ENCODE measurements at regions not wholly inside any gene's neighbourhood (a gene's known extent, or its start where the extent isn't known, plus 50 kb on each side); places are given as distances from the start of the nearest gene placed in this dataset.
A peak's percentile ranks its signal among the peaks of the same experiment; 100 is the strongest.

DNA sequence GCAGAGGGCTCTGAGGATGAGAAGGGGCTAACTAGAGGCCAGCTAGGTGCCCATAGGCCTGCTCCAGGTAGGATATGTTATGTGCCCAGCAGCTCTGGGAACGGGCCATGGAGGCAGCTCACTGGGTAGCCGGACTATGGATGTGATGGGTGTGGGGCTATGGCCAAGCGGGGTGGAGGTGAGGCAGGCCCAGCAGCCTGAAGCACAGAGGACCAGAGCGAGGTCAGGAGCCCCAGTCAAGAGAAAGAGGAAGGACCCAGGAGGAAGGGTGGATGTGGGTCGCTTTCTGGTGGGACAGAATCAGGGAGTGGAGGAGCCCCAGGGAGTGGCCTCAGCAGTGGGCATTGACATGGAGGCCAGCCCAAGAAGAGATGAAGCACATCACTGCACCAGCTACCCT lies 117.9 kb upstream of the MLN start:
- DNase-seq: no peak

DNA sequence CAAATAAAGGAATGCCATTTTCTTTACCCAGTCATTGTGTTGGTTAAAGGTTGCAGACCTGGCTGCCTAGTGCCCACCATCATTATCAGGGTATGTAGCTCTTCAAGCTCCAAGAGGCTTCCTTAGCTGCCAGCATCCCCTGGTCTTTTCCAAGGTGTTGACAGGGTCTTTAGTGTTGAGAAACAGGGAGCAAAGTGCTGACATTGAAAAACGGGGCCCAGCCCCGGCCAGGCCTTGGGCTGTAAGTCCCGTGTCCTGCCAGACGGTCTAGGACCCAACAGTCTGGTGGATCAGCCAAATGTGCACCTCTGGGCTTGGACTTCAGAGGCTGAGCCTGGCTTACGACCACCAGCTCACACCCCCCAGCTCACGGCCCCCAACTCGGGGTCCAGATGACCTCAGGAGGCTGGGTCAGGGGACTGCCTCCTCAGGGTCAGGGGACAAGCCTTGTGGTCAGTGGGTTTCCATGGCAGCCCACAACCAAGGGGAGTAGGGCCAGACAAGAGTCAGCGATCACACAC lies 114.4 kb upstream of the MLN start:
- DNase-seq: no peak

DNA sequence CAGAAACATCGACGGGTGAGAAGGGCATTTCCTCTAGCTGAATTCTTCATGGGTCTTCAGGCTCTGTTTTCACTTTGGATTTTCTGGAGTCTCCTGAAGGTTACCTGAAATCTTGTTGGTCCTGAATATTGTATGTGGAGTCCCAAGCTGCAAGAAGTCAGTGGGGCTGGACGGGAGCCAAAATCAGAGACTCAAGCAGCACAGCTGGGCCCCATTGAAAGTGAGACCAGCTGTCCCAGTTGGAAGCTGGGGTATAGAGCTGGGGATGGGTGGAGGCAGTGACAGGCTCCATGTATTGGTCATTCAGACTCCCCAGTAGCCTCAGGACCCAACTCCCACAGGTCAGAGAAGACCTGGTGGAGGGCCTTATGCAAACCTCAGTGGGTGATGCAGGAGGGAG lies 111.3 kb upstream of the MLN start:
- no peak for DNase-seq

DNA sequence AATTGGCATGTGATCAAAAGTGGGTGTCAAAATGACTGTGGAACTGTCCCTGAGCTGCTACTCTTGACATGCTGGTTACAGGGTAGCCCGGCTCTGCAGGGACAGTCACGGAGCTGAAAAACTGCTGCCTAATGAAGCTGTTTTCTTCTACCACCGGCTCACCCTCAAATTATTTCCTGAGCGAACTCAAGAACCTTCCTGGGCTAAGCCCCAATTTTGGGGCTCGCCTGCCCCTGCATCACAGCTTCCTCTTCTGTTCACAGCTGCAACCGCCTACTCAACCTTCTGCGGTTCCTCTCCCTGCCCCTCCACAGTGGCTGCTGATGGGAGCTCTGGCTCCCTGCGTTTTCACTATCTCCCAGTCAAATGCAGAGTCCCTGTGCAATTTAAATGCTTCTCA lies 110.8 kb upstream of the MLN start:
- DNase-seq: peak; percentile 21 to 22

DNA sequence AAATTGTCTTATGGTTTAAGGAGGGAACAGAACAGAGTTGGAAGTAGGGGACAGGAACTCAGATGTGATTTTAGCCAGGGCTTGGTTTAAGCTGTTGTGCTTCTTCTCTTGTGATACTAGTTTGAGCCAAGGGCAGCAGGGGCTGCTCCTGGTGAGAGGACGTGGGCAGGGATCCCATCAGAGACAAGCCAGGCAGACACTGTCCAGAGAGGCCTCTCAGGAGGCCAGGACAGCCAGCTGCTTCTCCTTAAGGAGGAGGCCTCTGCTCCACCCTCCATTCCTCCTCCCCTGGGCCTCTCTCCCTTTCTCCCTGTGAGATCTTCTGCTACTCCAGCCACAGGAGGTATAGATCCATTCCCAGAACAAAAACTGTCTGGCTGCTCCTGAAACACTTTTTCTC lies 108.4 kb upstream of the MLN start:
- DNase-seq: no peak

DNA sequence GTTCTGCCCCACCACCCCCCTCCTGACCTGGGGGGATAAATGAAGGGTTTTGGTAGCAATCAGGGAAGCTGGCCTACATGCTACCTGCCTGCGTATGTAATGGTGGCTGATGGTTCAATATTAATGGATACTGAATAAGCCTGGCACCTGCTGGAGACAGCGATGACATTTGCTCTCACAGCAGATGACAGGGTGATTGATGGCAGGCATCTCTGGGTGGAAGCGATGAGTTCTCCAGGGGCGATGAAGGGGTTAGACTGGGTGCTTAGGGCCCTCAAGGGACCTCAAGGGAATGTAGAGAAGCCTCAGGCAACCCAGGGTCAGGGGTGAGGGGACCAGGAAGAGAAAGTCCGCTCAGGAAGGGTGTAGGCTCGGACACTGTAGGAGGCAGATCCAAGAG lies 107.7 kb upstream of the MLN start:
- DNase-seq: no peak

DNA sequence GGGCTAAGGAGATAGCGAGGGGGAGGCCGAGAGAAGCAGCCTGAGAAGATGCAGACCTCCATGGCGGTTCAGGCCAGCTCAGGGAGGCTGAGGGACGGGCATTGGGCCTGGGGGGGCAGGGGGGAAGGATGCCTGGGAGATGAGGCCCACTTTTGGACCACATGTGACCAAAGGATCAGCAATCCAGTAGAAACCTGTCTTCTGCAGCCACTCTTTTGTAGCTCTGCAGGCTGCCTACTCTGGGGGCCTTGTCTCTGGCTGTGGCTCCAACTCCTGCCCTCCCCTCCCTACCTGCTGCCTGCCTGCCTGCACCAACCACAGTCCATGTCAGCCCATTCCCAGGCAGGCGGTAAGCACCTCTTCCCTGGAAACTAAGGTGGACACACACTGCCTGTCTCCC lies 106.8 kb upstream of the MLN start:
- DNase-seq: no peak

DNA sequence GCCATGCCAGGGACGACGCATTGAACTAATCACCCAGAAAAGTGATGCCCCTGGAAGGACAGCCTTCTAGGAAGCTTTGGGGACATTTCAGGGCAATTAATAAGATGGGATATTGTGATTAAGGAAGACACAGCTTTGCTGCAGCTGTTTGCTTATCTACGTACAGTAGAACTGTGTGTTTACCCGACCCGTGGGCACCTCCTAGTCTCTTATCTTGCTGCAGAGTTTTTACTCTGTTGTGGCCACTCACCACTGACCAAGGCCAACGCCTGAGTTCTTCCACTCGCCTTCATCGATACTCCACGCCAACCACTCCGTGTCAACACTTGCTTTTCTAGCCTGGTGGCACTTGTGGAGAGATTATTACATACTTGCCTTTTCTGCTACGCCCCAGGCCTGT lies 105.9 kb upstream of the MLN start:
- no peak for DNase-seq

DNA sequence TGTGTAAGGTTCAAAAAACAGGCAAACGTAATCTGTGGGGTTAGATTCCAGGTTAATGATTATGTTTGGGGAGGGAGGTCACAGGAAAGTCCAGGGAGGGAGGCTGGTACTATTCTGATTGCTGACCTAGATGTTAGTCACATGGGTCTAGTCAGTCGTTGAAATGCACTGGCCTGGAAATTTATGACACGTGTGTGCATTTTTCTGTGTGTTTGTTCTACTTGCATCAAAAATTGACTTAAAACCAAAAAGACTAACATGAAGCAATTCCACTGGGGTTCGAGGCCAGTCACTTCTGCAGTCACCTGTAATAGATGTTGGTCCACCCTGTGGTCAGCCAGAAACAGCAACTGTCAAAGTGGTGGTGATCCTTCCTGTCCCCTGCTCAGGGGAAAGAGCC lies 104.2 kb upstream of the MLN start:
- DNase-seq: no peak

DNA sequence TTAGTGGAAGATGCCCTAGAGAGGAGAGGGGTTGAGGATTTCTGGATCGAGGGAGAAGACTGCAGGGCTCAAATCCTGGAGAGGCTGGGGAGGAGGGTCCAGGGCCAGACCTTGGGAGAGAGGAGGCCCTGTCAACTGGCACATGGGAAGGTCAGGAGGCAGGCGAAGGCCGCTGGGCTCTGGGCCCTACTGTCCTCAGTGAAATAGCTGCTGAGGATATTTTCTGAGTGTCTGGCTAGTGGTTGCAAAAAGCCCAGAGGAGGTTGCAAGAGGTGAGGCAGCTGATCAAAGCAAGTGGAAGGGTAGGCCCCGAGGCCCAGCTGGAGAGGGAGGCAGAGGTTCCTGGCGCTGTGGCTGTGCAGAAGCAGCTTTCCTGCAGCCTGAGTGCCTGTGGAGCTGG lies 103.4 kb upstream of the MLN start:
- DNase-seq: no peak

DNA sequence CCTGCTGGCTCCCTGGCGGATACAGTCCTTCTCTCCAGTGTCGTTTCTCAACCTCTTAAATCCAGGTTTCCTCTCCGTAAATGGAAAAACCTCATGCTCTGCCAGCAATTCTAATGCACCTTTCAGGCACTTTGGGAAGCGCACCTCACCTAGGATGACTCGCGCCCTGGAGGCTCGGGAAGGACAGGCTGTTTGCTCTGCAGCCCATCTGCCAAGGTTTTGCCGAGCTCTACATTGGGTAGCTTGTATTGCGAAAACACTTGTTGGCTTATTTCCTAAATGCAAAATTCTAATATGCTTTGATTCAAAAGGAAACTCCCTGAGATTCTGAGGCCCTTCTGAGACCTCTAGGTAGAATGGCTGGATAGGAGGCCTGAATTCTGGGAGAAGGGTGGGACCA lies 102.6 kb upstream of the MLN start:
- DNase-seq: no peak

DNA sequence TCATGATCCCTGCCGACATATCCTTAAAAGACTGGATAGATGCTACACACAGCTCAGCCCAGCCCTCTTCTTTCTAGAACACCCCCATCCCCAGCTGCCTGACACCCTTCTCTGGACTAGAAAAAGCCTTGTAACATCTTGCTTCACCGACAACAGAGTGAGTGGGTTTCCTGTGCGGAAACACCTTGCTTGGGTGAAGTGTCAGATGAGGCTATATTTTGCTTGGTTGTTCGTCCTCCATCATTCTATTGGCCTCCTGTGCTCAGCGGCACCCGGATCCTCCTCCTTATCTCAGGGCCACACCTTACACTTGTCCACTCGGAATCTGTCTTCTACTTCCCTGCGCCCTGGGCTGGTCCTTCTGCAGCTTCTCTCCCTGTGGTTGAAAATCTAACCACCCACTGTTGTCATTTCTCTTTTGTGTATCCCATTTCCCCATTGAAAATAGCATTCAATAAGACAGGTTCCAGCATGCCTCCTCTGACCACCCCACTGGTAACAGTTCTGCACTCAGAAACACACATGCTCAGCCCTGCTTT lies 101.3 kb upstream of the MLN start:
- no peak for DNase-seq

DNA sequence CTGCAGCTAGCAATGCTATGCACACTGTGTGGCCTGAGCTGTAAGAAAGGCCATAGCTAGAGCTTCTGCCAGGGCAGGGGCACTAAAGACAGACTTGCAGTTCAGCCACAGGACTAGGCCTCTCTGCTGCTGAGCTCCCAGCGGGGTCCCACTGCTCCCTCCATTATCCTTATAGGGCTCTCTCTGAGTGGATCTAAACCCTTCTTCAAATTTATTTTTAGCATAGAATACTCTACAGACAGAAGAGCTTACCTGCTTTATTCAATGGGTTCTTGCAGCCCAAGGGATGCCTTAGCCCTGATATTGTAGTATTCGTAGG lies 100.9 kb upstream of the MLN start:
- no peak for DNase-seq

DNA sequence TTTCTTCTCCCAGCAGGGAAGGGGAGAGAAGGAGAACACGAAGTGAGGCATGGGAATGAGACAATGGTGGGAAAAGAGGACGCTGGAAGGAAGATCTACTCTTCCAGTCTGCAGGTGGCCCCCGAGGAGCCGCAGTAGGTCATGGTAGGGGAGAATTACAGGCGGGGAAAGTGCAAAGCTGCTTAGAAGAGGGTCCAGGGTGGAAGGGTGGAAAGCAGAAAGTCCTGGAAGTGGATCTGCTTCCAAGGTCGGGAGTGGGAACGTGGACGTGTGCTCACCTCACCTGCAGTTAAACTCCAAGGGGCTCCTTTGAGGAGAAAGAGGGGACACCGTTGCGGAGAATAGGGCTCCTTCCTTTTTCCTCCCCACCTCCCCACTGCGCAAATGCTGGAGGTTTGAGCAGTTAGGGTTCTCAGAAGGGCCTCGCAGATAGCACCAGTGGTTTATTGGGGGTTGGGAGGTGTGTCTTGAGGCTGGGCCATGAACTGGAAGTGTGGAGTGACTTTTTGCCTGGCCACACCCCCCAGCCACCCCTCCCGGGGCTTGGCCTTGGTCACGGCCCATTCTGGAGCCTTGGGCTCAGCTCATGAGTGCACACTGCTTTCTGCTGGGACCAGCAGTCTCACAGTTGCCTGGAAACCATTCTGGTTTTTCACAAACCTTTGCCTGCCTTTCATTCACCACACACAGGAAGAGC lies 100.4 kb upstream of the MLN start:
- peak; percentile 34 to 42 for DNase-seq

DNA sequence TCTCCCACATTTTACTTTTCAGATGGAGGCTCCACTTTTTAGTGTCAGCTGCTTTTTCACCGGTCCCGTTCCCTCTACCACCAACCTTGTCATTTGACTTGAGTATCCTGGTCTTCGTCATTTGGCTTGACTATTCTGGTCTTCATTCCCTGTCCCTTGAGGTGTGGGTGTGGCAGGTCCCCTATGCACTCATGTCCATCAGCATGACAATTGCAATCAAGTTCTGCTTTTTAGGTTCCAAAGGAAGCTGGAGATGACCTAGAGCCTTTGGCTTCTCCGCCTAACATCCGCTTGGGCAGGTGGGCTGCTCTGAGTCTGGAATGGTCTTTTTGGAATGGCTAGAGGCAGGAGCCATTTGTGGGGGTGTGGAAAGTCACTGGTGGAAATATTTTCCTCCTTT lies 99.8 kb upstream of the MLN start:
- no peak for DNase-seq

DNA sequence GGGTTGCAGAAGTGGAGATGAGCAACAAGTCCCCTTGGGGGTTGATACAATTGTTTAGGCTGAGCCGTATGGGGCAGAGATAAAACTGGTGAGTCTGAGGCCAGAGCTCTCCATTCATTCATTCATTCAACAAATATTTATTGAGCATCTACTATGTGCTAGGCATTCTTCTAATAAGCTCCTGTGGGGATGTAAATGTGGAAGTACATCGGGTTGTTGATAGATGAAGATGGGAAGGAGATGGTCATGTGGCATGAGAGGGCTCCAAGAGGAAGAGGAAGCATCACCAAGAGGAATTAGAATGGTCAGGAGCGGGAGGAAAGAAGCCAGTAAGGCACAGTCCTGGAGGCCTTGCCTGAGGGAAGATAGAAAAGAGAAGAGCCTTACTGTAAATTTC lies 98.7 kb upstream of the MLN start:
- no peak for DNase-seq

DNA sequence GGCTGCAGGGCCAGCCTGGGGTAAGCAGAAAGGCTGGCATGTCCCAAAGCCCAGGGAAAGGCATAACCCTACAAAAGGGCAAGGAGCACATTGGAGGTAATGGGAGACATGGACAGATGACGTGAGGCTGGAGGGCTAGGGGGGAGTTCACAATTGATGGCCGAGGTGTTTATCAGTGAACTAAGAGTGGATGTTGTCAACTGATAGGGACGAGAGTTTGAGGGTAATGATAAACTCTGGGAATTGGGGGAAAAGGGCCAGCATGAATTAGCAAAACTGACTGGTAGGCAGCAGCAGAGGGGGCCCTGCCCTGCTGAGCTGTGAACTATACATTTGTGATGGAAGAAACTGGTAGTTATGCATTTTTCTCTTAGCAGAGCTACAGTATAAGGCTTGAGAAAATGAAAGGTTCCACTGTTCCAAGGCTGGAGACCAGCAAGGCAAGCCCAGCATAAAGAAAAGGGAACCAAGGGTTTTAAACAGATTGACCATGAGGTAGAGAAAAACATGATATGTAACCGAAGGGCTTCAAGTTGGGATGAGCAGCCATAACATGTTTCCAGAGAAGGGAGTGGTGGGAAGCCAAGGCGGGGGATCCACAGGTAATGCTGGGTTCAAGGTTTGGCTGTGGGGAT lies 98.1 kb upstream of the MLN start:
- DNase-seq: no peak

DNA sequence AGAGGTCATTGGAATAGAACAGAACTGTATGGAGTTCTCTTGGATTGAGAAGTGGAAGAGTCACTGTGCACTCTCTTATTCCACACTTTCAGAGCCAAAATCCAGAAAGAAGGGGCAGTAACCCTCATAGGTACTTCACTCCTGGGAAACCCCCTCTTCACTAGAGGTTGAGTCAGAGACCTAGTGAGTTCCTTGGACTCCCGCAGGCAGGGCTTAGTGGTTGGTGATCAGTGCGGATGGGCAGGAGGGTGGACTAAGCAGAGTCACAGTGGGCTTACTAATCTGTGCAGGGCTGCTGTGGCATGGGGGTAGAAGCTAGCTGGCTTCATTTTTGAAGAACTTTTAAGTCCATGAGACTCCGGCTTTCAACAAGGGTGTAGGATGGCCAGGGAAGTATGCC lies 95.0 kb upstream of the MLN start:
- no peak for DNase-seq

DNA sequence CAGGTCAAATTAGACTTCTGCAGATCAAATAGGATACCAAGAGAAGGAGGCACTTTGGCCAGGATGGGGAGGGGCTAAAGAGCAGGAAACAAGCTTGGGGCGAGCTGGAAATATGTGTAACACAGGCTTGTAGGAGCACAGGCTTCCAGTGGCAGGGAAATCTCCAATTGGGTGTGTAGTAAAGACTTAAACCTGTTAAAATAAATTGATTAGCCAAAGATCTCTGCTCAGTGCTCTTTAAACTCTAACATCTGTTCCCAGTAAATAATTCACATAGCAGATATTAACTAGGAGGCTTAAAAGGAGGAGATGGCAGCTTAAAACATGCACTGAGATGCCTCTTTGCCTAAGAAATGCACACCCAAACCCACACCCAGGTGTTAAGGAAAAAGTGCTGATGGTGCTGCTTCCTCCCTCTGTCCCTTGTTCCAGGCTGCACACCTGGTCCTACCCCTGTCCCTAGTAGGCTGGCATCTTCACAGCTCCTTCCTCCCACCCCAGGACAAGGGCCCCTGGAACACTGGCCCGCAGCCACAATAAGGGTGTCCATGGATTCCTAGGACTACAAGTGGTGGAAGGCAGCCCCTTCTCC lies 93.5 kb upstream of the MLN start:
- no peak for DNase-seq

DNA sequence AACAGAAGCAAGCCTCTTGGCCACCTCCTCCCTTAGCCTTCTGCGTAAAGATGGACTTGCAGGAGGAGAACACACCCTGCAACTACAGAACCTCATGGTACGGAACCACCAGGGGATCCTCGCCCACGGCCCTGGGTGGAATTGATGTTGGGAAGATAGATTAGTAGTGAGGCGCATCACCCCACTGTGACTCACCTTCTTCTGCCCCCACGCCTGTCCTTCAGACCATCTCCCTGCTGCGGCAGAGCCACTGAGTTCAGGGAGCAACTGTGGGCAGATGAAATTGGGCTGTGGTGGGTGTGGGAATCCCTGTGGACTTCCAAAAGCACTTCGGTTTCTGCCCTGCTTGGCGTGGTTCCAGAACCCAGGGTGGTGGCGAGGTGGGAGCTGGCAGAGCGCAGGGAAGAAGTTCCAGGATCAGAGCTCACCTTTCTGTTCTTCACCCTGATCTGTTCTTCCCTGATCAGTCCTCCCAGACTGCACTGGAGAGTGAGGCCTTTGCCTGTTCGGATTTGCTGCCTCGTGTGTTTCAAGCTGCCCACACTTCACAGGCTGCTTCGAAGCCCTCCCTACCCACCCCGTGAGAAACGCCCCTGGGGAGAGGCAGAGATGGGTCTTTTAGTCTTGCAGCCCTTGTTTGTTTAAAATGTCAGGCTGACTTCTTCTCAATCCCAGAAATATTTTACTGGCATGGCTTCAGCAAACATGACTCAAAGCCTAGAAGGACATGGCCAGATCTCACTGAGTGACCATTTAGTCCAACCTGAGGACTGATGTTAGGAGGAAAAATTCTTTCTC lies 92.8 kb upstream of the MLN start:
- DNase-seq: no peak

DNA sequence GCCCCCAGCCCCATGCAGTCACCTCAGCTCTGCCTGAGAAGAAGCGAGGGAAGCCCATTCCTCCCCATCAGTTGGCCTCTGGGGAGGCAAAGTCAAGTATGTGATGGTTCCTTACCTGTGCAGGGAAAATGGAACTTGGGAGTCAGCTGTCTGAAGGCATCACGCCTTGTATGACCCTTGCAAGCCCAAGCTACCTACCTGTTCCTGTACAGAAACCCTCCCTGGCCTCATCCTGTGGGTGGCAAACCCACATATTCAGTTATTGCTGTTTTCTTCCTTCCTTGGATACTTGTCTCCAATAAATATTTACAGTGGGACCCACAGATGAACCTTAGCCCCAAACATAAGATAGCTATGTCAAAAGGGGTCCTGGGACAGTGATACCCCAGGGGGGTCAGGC lies 92.2 kb upstream of the MLN start:
- no peak for DNase-seq

DNA sequence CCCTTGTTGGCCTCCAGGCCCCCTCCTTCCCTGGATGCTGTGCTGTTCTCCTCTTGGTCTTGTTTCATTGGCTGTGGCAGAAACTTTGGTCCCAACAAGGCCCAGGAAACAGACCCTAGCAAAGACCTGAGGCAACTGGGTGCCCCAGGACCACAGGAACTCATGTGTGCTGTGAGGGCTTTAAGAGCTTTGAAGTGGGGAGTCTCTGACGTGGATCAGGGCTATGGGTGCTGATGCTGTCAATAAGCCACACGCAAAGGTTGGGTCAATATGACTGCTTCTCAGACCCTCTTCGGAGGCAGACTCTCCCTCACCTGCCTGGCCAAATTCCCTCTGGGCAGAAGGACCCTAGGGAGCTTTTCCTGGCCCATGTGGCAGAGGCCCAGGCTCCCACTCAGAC lies 91.5 kb upstream of the MLN start:
- no peak for DNase-seq

DNA sequence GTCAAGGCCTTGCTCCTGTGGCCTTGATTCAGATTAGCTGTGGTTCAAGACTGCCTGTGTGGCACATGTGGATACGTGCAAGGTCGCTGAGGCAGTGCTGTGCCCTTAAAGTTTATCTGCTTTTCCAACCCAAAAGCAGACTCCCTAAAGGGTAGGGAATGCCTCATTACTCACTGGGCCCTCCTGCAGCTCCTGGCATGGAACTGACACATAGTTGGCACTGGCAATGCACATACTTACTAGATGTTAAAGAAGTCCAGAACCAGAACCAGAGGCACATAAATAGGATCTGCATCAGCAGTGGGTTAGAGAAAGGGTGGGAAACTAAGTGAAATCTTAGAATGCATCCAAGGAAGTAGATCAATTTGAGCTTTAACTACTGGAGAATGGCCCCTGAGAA lies 90.6 kb upstream of the MLN start:
- no peak for DNase-seq

All from stimulated activated CD4-positive, alpha-beta T cell treated with anti-CD3 and anti-CD28 coated beads, Interleukin-2, amount 100 ng/mL, for 48 hours (primary cell).